ENCODE measurements at regions not wholly inside any gene's neighbourhood (a gene's known extent, or its start where the extent isn't known, plus 50 kb on each side); places are given as distances from the start of the nearest gene placed in this dataset.
A peak's percentile ranks its signal among the peaks of the same experiment; 100 is the strongest.

DNA sequence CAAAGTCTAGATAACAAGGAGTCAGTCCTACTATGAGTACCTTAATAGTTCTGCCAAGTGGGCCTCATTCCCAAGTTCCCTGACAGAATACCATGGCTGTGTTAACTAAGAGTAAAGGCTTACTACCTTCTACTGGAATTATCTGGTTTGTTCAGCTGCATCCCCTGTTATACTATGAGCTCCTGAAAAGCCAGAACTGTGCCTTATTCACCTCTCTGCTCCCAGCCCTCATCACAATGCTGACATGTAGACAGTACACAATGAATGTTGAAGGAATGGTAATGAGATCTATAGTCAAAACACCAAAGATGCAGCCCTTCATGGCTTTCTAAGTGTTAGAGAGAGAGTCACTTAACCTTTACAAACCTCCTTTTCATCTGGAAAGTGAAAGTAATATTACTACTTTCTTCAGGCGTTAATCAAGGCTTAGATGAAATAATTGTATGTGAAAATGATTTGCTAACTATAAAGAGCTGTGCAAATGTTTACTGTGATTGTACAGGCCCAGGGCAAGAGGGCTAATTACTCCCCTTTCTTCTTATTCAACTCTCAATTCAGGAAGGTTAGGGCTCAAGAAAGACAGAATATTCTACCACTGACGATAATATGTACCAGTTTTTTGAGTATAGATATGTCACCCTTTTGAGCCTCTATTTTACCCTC is 70.3 kb upstream of the MROH9 start:
- no peak for DNase-seq

GRCh38 chr1:170866646-170867045 is 68.7 kb upstream of the MROH9 start:
- no peak for DNase-seq

DNA sequence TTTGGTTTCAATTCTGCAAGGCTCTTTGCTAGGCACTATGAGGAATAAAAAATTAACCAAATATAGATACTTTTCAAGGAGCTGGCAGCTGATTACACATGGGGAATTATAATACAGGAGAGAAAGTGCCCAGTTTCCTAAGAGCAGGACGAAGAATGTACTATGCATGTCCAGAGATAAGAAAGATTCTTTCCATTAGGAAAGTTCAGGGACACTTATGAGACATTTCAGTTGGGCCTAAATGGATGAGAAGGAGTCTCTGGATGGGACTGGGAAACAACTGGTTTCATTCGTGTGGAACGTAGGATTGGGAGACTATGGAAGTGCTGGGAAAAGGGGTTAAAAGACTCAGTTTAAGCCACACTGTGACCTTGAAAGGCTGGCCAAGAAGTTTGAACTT is 63.5 kb upstream of the MROH9 start:
- DNase-seq, result no peak

DNA sequence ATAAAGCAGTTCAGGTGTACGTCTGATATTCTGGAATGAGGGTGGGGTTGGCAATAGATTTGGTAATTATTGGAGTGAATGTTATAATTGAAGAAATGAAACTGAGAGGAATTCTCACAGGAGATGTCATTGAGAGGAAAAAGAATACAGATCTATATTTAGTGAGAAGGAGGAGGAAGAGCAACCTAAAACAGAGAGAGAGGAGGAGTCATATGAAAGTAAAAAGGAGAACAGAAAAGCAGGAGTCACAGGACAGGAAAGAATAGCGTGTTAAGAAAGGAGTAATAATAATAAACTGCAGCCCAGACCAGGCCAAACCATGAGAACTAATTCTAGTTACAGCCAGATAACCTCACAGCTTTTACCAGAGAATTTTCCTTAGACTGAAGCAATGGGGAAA is 62.7 kb upstream of the MROH9 start:
- DNase-seq, result no peak

DNA sequence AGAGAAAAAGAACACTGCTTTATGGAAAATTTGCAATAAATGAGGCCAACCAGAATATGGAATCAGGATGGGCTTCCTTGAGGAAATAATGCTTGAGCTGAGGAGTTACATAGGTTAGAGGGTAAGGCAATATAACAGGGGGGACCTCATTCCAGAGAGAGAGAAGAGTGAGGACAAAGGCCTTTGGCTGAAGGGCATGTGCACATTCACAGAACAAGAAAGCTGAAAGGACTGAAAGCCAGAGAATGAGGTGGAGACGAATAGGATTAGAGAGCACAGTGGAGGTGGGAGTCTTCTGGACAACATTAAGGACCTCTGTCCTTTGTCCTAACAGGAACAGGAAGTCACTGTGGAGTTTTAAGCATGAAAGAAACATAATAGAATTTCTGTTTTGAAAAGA is 60.7 kb upstream of the MROH9 start:
- DNase-seq, result no peak

DNA sequence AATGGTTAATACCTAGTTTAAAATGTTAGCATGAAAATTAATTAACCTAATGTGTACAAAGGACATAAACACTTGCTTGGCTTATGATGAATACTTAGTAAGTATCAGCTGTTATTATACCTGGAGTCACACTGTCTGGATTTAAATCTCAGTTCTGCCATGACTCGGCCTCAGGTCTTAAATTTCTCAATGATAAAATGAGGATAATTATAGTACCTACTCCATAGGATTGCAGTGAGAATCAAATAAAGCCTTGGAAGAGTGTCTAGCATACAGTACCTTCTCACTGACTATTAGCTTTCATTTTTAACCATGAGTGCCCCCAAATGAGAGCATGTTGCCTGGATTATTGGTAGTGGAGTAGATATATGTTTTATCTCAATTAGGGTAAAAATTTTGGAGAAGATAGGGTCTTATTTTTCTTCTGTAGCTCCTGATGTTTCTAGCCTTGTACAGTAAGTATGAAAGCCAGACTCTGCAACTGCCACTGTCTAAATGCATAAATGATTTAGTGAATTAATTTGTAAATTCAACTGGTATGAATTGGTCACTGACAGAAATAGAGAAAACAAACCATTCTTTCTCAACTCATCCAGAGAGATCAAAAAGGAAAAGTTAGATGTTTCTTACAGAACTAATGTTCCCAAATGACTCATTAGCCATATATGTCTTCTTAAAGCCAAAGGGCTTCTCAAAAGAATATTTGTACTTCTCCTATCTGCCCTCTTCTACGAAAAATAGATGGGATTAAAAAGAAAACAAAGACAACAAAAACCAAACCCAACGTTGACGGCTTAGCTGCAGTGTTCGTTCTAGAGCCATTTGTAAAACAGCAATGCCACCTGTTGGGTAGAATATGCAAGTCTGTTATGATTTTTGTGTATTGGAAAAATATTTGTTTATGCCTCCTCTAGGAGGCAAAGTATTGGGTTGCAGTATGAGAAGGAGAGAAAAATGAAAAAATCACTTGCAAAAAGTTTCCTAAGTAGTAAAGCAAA is 53.8 kb upstream of the MROH9 start:
- DNase-seq, result peak; percentile 19
